Stomach (tissue), 4 donors: ENCODE measurements at regions not wholly inside any gene's neighbourhood (a gene's known extent, or its start where the extent isn't known, plus 50 kb on each side); places are given as distances from the start of the nearest gene placed in this dataset.

Experiments used
- CTCF ChIP-seq, 7 experiments: fragments of 450-650 bp in 4 of 7; fragments of 200-600 bp in 3 of 7; sonication (generic) in 3 of 7; IDR thresholded peaks; one replicate each; pipeline ENCODE4 v1.5.1; 2016 to 2019; ENCODE audit warnings: antibody characterized with exemption in 7 of 7, control low read depth in 2 of 7, mild to moderate bottlenecking in 1 of 7
- EP300 ChIP-seq: sonication (generic); formaldehyde crosslinking; IDR thresholded peaks from one replicate; pipeline ENCODE4 v1.6.1; 2017; ENCODE audit warnings: antibody characterized with exemption
- POLR2A ChIP-seq, 4 donors: fragments of 450-650 bp; IDR thresholded peaks; one replicate each; pipeline ENCODE4 v1.6.1; 2016; ENCODE audit warnings: antibody characterized with exemption in 4 of 4, control low read depth in 2 of 4, mild to moderate bottlenecking in 1 of 4, moderate library complexity in 1 of 4

GRCh38 chr13:61258185-61258584 lies 157.5 kb downstream of the PCDH20 start:
- no peak for TF ChIP-seq POLR2A (IDR thresholded peaks at IDR 0.05)
- TF ChIP-seq CTCF (IDR thresholded peaks at IDR 0.05) = no peak
- no peak for TF ChIP-seq EP300
